ENCODE measurements at regions not wholly inside any gene's neighbourhood (a gene's known extent, or its start where the extent isn't known, plus 50 kb on each side); places are given as distances from the start of the nearest gene placed in this dataset.
"Not testable (repeated sequence)": the region's sequence is repeated elsewhere in the genome, so short reads cannot be mapped to it uniquely, and the experiment has no call there.

DNA sequence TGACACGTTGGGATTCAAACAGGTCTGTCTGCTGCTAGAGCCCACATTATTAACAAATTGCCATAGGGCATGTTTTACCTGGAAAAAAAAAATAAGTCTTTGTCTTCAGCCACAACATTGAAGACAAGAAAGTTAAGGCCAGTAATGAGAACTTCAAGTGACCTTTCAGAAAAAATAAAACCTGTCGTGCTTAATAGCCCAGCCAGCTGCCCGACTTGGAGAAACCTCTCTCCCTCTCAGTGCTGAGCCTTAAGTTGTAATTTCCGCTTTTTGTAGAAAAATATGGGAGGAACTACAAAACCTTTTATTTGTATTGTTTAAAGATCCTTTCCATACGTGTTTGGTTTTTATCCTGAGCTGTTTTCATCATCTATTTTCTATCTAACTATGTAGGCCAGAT, 454.3 kb upstream of the SLITRK6 start:
- not testable (repeated sequence) for DNase-seq (ENCODE audit: low spot score)

DNA sequence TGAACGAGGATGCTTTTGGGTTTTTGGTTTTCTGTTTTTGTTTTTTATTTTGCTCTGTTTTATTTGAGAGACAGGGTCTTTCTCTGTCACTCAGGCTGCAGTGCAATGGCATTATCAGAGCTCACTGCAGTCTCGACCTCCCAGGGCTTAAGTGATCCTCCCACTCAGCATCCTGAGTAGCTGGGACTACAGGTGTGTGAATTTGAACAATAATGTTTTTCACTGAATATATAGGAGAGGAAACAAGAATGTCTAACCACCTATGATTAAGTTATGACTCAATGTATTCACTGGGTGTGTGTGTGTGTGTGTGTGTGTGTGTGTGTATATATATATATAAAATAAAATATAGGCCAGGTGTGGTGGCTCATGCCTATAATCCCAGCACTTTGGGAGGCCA, 456.6 kb upstream of the SLITRK6 start:
- not testable (repeated sequence) for DNase-seq (ENCODE audit: low spot score)

DNA sequence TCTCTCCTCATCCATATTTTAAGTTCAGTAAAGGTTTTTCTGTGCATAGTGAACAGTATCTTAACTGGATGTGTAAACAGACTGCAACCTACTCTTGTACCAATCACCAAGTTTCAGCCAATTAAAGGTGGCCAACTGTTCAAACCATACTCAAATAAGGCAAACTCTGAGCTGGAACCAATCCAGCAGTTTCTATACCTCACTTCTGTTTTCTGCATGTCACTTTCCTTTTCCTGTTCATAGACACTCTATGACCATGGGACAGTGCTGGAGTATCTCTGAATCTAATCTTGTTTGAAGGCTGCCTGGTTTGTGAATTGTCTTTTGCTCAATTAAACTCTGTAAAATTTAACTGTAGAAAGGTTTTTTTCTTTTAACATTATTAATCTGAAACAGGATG, 470.3 kb upstream of the SLITRK6 start:
- no peak for DNase-seq (ENCODE audit: low spot score)

DNA sequence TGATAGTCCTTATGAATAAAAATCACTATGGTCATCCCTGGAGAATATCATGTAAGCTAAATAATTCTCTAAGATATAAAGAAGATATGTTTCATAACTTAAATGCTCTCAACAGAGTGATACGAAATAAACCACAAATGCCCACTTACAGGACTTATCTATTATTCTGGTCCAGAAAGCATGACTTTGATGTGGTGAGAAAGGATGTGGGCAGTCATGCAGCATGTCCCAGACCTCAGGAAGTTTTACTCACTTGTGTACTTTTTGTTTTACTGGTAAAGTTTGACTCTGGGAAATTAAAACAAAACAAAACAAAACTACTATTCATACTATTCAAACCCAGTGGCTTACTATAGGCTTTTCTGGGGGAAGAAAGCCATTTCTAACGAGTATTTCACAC, 483.2 kb upstream of the SLITRK6 start:
- DNase-seq (ENCODE audit: low spot score) = no peak

DNA sequence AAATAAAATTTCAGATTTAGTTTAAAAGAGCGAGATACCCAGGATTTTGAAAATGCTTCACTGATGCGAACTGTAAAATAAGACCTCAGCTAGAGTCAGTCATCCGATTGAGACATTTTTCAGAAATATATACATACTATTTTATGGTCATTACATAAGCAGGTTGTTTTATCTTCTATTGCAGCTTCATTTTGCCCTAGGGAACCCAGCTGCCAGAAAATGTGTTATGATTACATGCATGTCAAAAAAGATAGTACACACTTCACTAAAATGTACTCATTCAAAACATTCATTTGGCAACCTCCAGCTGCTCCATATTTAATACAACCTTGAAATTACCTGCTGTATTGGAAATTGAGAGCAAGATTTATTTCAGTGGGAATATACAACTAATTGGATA, 483.8 kb upstream of the SLITRK6 start:
- DNase-seq (ENCODE audit: low spot score) = no peak

DNA sequence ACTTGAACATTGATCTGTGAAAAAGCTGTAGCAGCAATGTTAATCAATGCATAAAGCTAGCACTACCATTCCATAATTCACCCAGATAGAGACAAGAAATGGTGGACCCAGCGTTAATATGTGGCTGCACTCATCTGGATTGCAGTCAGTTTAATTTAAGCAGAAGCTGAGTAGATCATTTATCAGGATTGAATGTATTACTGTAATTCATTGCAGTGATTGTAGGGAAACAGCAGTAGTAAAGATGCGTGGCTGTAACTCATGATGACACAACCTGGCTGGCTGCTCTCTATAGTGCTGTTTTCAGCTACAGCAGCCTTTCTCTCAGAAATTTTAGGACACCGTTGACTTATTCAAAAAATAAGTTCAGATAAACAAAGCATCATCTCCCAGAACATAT, 499.5 kb upstream of the SLITRK6 start:
- DNase-seq (ENCODE audit: low spot score) = no peak

DNA sequence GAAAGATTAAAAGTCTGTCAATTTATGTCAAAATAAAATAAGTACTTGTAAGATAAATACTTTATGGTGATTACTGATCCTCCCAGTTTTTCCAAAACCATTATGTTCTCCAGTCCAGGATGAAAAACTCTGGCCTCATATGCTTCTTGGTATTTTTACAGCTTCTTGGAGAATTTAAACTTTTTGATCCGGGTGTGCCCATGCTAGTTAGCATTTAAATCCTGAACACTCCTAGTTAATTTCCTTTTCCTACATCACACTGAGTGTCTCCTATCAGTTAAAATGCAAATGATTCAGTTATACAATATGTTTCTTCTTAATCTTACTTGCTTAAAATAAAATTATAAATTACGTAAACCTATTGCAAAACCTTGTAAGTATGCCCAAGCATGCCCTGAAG, 499.9 kb upstream of the SLITRK6 start:
- DNase-seq (ENCODE audit: low spot score) = no peak

DNA sequence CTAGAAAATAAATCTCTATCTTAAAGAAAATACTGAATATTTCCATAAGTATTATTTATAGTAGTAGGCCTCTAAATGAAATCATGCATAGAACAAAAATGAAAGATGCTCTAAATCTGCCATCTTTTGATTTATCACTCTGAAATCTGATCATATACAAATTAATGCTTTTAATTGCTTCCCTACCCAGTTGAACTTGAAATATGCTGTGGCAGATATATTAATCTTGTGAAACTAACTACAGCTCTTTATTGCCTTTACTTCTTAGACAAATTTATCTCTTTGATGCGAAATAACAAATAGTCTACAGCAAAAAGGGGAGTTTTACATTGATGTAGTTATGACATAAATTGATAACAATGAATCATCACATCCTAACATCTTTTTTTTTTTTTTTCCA, 510.7 kb upstream of the SLITRK6 start:
- no peak for DNase-seq (ENCODE audit: low spot score)

DNA sequence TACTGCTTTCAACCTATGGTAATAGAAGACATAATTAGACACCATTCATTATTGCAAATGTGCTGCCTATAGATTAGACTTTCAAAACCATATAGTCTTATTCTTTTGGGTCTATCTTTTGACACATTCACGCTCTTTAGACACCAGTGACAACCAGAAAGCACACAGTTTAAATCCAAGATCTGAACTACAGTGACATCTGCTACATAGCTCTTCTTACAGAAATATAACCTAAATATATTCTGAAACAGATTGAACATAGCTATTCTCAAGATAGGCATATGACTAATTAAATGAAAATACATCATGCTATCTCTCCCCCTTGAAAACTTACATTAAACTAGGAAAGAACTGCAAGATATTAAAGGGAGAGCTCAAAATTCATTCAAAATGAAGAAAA, 514.2 kb upstream of the SLITRK6 start:
- DNase-seq (ENCODE audit: low spot score) = no peak

DNA sequence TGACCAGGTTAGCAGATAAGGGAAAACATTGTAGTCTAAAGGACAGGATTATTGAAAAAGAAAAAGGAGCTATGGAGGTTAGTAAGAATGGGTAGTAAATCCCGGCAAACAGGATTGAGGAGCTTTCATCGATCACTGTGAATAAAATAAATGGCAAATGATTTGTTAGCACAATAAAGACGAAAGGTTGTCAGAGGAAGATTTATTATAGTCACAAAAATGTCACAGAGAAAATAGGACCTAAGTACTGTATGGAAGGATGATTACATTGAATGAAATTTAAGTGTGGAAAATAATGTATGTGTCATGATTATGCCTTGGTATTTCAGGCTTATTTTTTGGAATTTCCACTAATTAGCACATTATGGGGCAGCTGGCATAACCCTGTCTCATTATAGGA, 519.2 kb upstream of the SLITRK6 start:
- no peak for DNase-seq (ENCODE audit: low spot score)

DNA sequence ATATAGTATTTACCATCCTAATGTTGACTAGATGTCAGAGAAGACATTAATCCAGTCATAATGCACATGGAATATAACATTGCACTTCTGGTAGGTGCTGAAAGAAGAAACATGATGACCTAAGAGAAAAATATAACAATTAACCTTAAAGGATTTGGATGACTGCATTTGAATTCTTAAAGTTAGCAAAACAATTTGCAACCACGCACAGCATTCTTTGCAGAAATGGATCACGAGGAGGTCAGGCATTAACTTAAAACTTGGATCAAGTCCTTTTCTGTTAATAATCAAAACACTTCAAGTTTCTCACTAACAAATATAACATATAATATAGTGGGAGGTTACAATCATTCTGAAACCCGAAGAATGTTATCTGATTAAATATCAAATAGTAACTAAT, 525.0 kb upstream of the SLITRK6 start:
- DNase-seq (ENCODE audit: low spot score) = no peak

DNA sequence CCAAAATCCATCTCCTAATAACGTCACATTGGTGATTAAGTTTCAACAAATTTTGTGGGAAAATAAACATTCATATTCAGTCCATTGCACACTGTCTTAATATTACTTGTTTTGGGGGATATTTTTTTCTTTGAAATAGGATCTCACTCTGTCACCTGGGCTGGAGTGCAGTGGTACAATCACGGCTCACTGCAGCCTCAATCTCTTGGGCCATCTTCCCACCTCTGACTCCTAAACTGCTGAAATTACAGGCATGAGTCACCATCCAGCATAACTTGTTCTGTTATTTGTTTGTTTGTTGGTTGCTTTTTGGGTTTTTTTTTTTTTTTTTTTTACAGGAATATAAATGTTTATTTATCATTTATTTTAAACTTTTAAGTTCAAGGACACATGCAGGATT, 556.1 kb upstream of the SLITRK6 start:
- DNase-seq (ENCODE audit: low spot score) = no peak

DNA sequence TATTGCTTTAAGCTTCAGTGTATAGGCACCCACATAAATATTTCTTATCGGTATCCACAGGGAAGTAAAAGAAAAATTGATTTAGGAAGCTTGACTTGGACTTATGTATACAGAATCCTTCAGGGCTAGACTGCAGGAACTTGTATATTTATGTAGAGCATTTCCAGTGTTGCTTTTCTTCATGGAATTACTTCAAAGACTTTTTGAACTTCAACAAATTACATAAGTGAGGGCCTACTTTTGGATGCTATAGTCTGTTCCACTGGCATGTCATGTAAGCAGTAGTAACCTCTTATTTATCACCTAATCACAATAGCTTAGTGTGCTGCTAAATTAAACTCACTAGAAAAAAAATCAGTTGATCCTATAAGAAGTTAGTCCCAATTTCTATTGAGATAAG, 557.9 kb upstream of the SLITRK6 start:
- no peak for DNase-seq (ENCODE audit: low spot score)

DNA sequence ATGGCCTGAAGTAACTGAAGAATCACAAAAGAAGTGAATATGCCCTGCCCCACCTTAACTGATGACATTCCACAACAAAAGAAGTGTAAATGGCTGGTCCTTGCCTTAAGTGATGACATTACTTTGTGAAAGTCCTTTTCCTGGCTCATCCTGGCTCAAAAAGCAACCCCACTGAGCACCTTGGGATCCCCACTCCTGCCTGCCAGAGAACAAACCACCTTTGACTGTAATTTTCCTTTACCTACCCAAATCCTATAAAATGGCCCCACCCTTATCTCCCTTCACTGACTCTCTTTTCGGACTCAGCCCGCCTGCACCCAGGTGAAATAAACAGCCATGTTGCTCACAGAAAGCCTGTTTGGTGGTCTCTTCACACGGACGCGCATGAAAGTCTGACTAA, 564.5 kb upstream of the SLITRK6 start:
- DNase-seq (ENCODE audit: low spot score) = not testable (repeated sequence)

DNA sequence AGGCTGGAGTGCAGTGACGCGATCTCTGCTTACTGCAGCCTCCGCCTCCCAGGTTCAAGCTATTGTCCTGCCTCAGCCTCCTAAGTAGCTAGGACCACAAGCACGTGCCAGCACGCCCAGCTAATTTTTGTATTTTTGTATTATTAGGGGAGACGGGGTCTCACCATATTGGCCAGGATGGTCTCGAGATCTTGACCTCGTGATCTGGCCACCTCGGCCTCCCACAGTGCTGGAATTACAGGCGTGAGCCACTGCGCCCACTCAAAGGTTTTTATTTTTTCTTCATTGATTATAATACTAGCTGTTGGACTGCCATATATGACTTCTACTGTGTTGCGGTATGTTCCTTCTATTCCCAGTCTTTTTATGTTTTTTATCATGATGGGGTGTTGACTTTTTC, 569.7 kb upstream of the SLITRK6 start:
- no peak for DNase-seq (ENCODE audit: low spot score)

DNA sequence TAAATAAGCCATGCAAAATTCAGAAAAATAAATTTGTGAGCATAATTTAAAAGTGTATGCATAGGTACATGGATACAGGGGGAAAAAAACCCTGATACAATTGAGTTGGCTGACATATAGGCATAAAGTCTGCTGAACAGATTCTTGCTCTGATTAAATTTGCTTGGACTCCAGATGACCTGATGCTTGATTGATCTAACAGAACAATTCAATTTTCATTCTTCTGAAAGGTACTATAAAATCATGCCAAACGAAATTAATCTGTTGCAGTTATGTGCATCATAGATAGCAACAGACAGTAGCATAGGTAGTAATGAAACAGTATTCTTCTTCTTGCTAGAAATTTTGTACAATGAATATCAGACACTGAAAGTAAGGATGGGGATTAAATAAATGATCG, 578.2 kb upstream of the SLITRK6 start:
- DNase-seq (ENCODE audit: low spot score) = no peak

DNA sequence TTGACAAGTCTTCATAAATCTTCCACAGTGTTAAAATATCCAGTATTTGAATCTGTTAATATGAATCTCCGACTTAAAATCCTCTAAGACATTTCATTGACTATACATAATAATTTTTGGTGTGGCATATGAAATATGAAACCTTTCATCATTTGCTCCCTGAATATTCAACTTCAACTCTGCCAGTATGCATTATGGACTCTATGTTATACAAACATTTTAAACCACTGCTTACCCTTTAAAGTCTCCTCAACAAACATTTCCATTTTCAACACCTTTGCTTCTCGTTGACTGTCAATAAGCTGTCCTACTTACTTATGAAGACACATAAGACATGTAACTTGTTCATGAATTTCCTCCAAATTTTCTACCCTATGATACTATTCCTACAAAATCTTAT, 579.4 kb upstream of the SLITRK6 start:
- DNase-seq (ENCODE audit: low spot score) = no peak

DNA sequence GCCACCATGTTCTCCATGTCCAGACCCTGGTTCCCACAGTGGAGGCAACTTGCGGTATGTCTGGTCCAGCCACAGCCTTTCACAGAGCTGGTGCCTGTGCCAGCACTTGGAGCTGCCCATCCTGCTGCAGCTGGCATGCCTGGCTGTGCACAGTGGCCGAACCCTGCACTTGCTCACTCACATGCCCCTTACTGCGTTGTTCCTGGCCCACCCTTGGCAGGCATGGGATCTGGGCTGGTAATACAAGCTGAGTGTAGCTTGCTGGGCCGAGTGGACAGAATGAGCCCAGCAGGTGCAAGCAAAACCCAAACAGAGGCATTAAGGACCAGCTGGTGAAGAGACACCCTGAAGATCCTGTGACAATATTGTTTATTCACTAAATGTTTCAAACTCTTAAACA, 583.9 kb upstream of the SLITRK6 start:
- DNase-seq (ENCODE audit: low spot score) = no peak

DNA sequence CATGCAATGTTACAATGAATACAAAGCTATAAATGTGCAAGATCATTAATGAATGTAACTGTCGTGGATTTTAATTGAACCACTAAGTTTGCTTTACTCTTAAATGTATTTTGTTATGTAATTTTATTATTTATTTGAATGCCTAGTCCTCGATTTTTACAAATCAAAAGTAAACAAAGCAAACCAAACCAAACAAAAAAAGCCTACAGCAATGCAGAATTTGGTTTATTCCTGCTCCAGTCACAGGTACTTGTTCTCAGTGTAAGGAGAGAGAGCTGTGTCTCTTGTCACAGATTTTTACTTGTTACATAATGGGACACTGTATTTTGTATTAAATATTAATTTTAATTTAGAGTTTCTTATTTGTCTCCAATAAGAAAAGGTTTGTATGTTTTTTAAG, 584.3 kb upstream of the SLITRK6 start:
- DNase-seq (ENCODE audit: low spot score) = no peak

DNA sequence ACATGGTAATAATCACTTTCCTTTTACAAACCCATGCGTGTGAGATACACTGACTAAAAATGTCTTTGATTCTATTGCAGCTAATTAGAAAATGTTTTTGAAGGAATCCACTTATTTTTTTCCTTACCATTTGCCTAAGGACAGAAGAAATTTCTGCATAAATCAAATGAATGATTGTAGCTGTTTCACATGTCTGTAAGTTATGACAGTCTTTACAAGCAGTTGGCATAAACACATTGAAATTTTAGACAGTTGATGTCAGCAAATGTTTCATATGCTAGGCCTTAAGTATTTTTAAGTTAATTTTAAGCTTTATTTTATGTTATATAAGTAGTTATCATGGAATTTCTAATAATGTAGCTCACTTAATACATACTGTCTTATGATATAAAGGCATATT, 598.4 kb upstream of the SLITRK6 start:
- no peak for DNase-seq (ENCODE audit: low spot score)

DNA sequence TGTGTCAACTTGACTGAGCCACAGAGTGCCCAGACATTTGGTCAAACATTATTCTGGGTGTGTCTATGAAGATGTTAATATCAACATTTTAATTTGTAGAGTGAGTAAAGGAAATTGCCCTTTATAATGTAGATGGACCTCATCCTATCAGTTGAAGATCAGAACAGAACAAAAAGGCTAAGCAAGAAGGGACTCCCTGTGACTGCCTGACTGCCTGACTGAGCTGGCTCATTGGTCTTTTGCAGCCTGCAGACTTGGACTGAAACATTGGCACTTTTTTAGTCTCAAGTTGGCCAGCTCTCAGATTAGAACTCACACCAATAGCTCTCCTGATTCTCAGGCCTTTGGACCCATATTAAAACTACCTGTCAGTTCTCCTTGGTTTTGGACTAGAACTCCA, 600.4 kb upstream of the SLITRK6 start:
- DNase-seq (ENCODE audit: low spot score) = no peak

DNA sequence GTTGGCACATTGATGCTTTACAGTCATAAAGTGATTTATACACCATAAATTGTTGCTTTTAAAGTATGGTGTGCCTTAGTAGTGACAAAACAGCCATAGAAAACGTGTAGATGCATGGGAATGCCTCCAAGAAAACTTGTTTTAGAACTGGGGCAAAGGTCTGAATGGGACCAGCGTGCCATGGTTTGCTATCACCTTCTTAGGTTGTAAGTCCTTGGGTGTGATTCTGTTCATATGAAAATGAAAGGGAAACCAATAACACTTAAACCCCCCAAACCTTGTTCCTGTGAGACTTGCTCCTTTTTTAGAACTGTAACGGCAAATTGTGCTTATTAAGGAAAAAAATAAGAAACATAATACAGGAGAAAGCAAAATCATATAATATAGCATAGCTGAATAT, 603.3 kb upstream of the SLITRK6 start:
- DNase-seq (ENCODE audit: low spot score) = no peak

DNA sequence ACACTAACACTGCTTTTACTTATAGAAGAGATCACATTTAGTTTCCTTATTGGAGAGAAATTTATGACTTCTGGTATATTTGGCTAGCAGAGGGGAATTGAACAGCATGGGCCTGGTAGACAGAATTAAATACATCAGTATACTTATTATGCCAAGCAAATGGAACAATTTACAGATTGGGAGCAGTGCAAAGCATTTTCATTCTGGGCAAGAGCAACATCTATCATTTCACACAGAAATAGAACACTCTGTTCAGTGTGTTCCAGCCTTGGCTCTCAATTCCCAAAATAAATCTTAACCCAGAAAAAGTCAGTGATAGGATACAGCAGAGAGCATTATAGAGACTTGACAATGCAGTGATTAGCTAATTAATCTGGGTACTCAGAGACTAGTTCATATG, 604.0 kb upstream of the SLITRK6 start:
- DNase-seq (ENCODE audit: low spot score) = no peak

DNA sequence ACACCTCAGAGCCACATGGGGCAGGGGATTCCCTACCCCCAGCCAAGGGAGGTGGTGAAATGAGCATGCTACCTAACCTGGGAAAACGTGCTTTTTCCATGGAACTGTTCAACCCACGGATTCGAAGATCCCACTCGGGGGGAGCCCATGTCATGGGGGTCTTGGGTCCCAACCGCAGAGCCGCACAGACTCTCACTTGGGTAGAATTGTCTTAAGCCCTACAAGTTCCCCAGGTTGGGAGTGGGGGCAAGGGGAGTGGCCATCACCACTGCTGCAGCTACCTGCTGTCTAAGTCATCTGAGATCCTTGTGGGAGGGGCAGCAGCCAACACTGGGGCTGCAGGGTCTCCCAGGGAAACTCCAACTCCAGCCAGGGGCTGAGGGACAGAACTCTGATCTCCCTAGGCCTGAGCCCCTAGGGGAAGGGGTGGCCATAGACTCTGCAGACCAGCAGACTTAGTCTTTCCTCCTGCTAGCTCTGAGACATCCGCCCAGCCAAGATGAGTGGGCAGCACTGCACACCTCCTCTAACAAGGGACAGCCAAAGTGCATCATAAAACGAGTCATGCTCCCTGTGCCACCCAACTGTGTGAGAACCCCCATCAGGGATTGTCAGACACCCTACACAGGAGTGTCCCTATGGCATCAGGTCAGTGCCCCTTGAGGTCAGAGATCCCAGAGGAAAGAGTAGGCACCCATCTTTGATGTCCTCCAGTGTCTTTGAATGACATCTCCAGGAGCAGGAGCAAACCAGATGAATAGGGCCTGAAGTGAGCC, 610.4 kb upstream of the SLITRK6 start:
- no peak for DNase-seq (ENCODE audit: low spot score)
